Bronchial epithelial cell (primary cell): ENCODE measurements at regions not wholly inside any gene's neighbourhood (a gene's known extent, or its start where the extent isn't known, plus 50 kb on each side); places are given as distances from the start of the nearest gene placed in this dataset.
"Not testable (repeated sequence)": the region's sequence is repeated elsewhere in the genome, so short reads cannot be mapped to it uniquely, and the experiment has no call there.

Experiments used
- DNase-seq: peaks from one replicate; pipeline ENCODE4 v3.0.0-alpha.2; 2010; ENCODE audit warnings: low read depth
- FAIRE-seq: peaks from 2 replicates; lab custom pipeline; 2011; peaks lifted over from hg19 to GRCh38; lab: Jason Lieb, UNC
- H3K27me3 ChIP-seq: 2 replicates; pipeline ENCODE4 v1.5.1; 2011; ENCODE audit warnings: low read length; ENCODE audit not compliant: control insufficient read depth, insufficient read depth
- H3K36me3 ChIP-seq: 2 replicates; pipeline ENCODE4 v1.5.1; 2011; ENCODE audit warnings: low read length; ENCODE audit not compliant: control insufficient read depth, insufficient read depth
- H3K4me3 ChIP-seq: 2 replicates; pipeline ENCODE4 v1.5.1; 2011; ENCODE audit warnings: mild to moderate bottlenecking, low read depth, low read length, control low read depth
- CTCF ChIP-seq: IDR thresholded peaks from 2 replicates; pipeline ENCODE4 v1.5.1; 2011; ENCODE audit warnings: mild to moderate bottlenecking, moderate library complexity, low read length, control low read depth, inconsistent platforms; ENCODE audit not compliant: insufficient read depth, severe bottlenecking

DNA sequence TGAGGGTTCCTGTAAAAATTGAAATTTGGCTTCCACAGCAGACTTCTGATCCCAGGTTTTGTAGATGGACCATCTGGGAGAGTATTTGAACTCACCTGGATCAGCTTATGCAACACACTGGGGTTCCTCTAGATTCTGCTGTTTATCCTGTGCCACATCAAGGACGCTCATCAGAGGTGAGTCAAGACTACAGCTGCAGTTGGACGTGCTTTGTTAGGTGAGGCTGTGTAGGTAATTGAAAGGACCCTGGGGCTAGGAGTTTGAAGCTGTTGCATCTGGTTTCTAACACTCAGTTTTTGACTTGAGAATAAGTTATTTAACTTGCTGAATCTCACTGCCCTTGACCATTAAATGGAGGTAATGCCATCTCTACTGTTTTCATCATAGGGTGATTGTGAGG is 394.2 kb downstream of the EDEM1 start:
- no peaks in the 10 kb centered on the region for H3K36me3 ChIP-seq
- no peak for TF ChIP-seq CTCF

DNA sequence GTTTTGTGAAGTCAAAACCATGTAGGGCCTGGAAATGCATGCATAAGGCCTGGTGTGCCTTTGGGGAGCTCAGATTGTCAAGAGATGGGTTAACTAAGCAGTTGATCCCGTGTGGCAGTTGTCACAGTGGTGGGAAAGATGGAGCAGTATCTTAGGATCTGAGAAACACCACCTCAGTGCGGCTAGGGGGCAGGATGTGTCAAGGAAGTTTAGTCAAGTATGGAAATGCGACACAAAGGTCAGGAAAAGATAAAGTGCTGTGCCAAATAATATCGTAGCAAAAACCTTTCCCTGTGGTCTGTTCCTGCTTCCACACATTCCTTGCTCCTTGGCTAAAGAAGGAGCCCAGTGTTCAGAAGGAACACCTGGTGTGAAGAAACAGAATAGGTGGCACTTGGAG is 396.4 kb downstream of the EDEM1 start:
- no peak for TF ChIP-seq CTCF
- H3K27me3 ChIP-seq: no peaks in the 10 kb centered on the region
- DNase-seq (no peak), FAIRE-seq (peak; percentile 18)
- H3K36me3 ChIP-seq: no peaks in the 10 kb centered on the region
- H3K4me3 ChIP-seq: no peak overlapping the region

More for the DNA sequence above, 394.2 kb downstream of the EDEM1 start:
- FAIRE-seq (peak; percentile 7), DNase-seq (no peak)
- Histone ChIP-seq H3K4me3 (no peak overlapping the region), H3K27me3 (no peaks in the 10 kb centered on the region)

DNA sequence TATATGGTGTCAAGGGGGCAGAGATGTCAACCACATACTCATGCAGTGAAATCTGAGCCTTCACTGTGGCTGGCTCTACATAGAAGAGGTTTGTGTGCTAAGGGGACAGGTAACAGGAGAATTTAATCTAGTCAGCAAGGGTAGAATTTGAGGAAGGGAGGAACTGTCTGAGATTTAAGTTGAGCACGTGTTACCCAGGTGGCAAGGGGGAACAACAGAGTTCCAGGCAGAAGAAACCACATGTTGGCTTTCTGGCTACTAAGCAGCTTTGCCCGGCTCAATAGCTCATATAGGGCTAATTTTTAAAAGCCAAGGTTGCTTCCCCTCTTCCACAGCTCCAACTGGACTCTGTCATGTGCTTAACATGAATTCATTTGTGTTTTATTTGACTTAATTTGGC is 397.6 kb downstream of the EDEM1 start:
- Histone ChIP-seq H3K27me3 (no peaks in the 10 kb centered on the region), H3K4me3 (no peak overlapping the region), H3K36me3 (no peaks in the 10 kb centered on the region)
- FAIRE-seq (no peak), DNase-seq (no peak)
- TF ChIP-seq CTCF: no peak

DNA sequence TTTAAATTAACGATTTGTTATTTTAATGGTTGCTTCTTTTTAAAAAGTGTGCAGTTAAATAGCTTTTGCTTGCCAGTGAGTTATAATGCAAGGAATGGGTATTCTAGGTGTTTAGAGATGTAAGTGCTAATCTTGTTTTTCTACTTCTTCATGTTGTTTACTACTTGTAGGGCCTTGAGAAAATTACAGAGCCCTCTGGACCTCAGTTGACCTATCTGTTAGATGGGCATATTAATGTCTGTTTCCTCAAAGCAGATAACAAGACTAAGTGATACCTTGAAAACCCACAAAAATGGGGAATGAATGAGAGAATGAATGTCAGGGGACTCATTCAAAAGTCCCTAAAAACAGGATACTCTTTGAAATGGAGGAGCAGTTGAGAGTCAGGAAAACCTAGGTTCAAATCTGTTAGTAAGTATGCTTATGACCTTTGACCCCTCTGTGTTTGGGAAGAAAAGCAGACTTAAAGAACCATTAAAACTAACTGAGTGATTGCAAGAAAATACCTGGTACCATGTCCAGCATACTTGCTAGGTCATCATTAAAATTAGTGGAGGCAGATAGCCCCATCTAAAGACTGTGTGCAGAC is 419.5 kb downstream of the EDEM1 start:
- TF ChIP-seq CTCF: no peak
- Histone ChIP-seq H3K4me3 (no peak overlapping the region), H3K27me3 (no peaks in the 10 kb centered on the region), H3K36me3 (no peaks in the 10 kb centered on the region)
- DNase-seq: no peak
- no peak for FAIRE-seq

DNA sequence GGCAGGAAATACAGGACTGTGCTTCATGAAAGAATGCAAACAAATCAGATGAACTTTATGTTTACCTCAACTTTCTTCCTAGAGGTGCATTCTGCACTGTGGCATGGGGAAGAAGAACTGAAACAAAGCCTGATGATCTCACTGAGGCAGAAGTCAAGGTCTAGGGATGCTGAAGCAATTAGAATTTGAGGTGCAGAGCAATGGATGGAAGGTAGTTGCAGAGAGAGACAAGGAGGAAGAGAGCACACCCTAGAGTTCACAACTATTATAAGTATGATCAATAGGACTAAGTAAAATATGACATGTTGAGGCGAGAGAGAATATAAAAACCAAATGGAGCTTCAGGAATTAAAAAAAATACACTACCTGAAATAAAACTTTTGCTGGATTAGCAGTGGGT is 420.1 kb downstream of the EDEM1 start:
- FAIRE-seq (no peak), DNase-seq (no peak)
- Histone ChIP-seq H3K27me3 (no peaks in the 10 kb centered on the region), H3K36me3 (no peaks in the 10 kb centered on the region), H3K4me3 (no peak overlapping the region)
- TF ChIP-seq CTCF: no peak

- H3K27me3 ChIP-seq, DNase-seq, H3K36me3 ChIP-seq, FAIRE-seq, H3K4me3 ChIP-seq: not testable (repeated sequence)
These were observed 421.5 kb downstream of the EDEM1 start for GRCh38 chr3:5608971-5609370.
